ENCODE measurements at regions not wholly inside any gene's neighbourhood (a gene's known extent, or its start where the extent isn't known, plus 50 kb on each side); places are given as distances from the start of the nearest gene placed in this dataset.

- no peak for TF ChIP-seq CTCF (IDR thresholded peaks at IDR 0.05)
- no peak for TF ChIP-seq POLR2A (IDR thresholded peaks at IDR 0.05)
Measured at GRCh38 chr17:72474719-72475477, 354.1 kb downstream of the SOX9 start.

Measured in heart left ventricle (tissue), 13 donors.